ENCODE measurements at regions not wholly inside any gene's neighbourhood (a gene's known extent, or its start where the extent isn't known, plus 50 kb on each side); places are given as distances from the start of the nearest gene placed in this dataset.

DNA sequence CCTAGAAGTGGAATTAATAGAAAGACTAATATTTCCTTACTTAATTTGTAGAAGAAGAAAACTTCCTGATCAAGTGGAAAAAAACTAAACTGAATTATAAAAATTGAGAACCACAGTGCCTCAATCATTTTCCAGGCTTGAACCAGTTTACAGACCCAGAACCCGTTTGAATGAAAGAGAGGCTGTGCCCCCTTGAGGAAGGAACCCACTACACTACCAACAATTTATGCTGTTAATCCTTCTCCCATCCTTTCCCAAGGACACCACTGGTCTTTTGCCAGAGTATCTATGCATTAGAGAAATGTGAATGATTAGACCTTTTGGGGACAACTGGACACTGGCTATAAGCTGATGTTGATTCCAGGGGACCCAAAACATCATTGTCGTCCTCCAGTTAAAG is 842.6 kb downstream of the TECRL start:
- TF ChIP-seq, protein P1, sequence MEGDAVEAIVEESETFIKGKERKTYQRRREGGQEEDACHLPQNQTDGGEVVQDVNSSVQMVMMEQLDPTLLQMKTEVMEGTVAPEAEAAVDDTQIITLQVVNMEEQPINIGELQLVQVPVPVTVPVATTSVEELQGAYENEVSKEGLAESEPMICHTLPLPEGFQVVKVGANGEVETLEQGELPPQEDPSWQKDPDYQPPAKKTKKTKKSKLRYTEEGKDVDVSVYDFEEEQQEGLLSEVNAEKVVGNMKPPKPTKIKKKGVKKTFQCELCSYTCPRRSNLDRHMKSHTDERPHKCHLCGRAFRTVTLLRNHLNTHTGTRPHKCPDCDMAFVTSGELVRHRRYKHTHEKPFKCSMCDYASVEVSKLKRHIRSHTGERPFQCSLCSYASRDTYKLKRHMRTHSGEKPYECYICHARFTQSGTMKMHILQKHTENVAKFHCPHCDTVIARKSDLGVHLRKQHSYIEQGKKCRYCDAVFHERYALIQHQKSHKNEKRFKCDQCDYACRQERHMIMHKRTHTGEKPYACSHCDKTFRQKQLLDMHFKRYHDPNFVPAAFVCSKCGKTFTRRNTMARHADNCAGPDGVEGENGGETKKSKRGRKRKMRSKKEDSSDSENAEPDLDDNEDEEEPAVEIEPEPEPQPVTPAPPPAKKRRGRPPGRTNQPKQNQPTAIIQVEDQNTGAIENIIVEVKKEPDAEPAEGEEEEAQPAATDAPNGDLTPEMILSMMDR (IDR thresholded peaks at IDR 0.05), result no peak
- TF ChIP-seq POLR2A (IDR thresholded peaks at IDR 0.05) (no peak), POLR2AphosphoS5 (IDR thresholded peaks at IDR 0.05) (no peak)

Measured in prostate gland (tissue), 2 donors.